CD4-positive, alpha-beta memory T cell (primary cell): ENCODE measurements at regions not wholly inside any gene's neighbourhood (a gene's known extent, or its start where the extent isn't known, plus 50 kb on each side); places are given as distances from the start of the nearest gene placed in this dataset.
A peak's percentile ranks its signal among the peaks of the same experiment; 100 is the strongest.

Experiments
- CTCF ChIA-PET: fragments of 350-600 bp; sonication (Branson Sonifier 250); formaldehyde crosslinking; loops from one replicate; lab custom pipeline; 2021; ENCODE audit warnings: inconsistent platforms; ENCODE audit not compliant: partially characterized antibody; lab: Charles Lee
- POLR2A ChIA-PET: fragments of 350-600 bp; sonication (Branson Sonifier 250); formaldehyde crosslinking; loops from one replicate; lab custom pipeline; 2021; ENCODE audit not compliant: partially characterized antibody; lab: Charles Lee
- DNase-seq, 5 donors: peaks; one replicate each; pipeline versions ENCODE4 v3.0.0 to v3.0.0-alpha.2; 2020 to 2022; ENCODE audit warnings: mixed read lengths in 1 of 5
- H3K27ac ChIP-seq: one replicate; pipeline ENCODE4 v1.7.0; 2013; ENCODE audit warnings: low read depth, low read length
- H3K27me3 ChIP-seq: 2 replicates; pipeline ENCODE4 v1.7.0; 2013; ENCODE audit warnings: mild to moderate bottlenecking, low read length, moderate library complexity; ENCODE audit not compliant: insufficient read depth
- H3K36me3 ChIP-seq: 2 replicates; pipeline ENCODE4 v1.7.0; 2013; ENCODE audit warnings: mild to moderate bottlenecking, low read length, moderate library complexity; ENCODE audit not compliant: insufficient read depth
- H3K4me1 ChIP-seq: 2 replicates; pipeline ENCODE4 v1.7.0; 2013; ENCODE audit warnings: mild to moderate bottlenecking, low read length, moderate library complexity; ENCODE audit not compliant: insufficient read depth
- H3K4me3 ChIP-seq, 2 donors: one replicate each; pipeline ENCODE4 v1.7.0; 2013; ENCODE audit warnings: low read length in 2 of 2, mild to moderate bottlenecking in 1 of 2
- H3K9me3 ChIP-seq, 2 donors: one replicate each; pipeline ENCODE4 v1.7.0; 2013; ENCODE audit warnings: low read length in 2 of 2, control low read depth in 1 of 2; ENCODE audit not compliant: control insufficient read depth in 1 of 2
- H3K27ac Mint-ChIP-seq, 7 donors: one replicate each; pipeline ENCODE4 v1.8.0; 2020 to 2021; ENCODE audit warnings: mixed read lengths in 7 of 7, mild to moderate bottlenecking in 6 of 7, inconsistent platforms in 3 of 7, moderate library complexity in 3 of 7
- H3K27me3 Mint-ChIP-seq, 2 donors: one replicate each; pipeline ENCODE4 v1.8.0; 2020 to 2021; ENCODE audit warnings: mixed read lengths in 2 of 2
- H3K36me3 Mint-ChIP-seq, 2 donors: one replicate each; pipeline ENCODE4 v1.8.0; 2020 to 2021; ENCODE audit warnings: mixed read lengths in 2 of 2, inconsistent platforms in 1 of 2, mild to moderate bottlenecking in 1 of 2
- H3K4me1 Mint-ChIP-seq, 4 donors: one replicate each; pipeline ENCODE4 v1.8.0; 2020 to 2021; ENCODE audit warnings: mixed read lengths in 4 of 4, mild to moderate bottlenecking in 1 of 4
- H3K4me3 Mint-ChIP-seq, 8 donors: one replicate each; pipeline ENCODE4 v1.8.0; 2020 to 2021; ENCODE audit warnings: mixed read lengths in 8 of 8, mild to moderate bottlenecking in 7 of 8, moderate library complexity in 6 of 8, inconsistent platforms in 3 of 8
- H3K9me3 Mint-ChIP-seq, 8 donors: one replicate each; pipeline ENCODE4 v1.8.0; 2020 to 2021; ENCODE audit warnings: mixed read lengths in 8 of 8, mild to moderate bottlenecking in 5 of 8, inconsistent platforms in 3 of 8, moderate library complexity in 1 of 8
- intact Hi-C: fragments of 100-400 bp; cut with micrococcal nuclease; formaldehyde crosslinking; loops from one replicate; pipeline ENCODE4 v1.15.1; 2023

GRCh38 chr10:62715383-62715782 lies 89.1 kb upstream of the ADO start:
- Histone ChIP-seq H3K36me3 (no peaks in the 10 kb centered on the region), H3K9me3 (no peaks in the 10 kb centered on the region), H3K4me3 (no peak overlapping the region), H3K27ac (no peak overlapping the region), H3K27me3 (no peaks in the 10 kb centered on the region), H3K4me1 (no peaks in the 10 kb centered on the region)
- H3K36me3 Mint-ChIP-seq = no peaks in the 10 kb centered on the region
- H3K27ac Mint-ChIP-seq = no peak overlapping the region
- no peak for DNase-seq
- H3K9me3 Mint-ChIP-seq = peaks cover 0 to 3% (median 0%) of the 10 kb centered on the region in 8 donors
- intact Hi-C loops = no loop called here
- CTCF ChIA-PET = no interaction called here
- POLR2A ChIA-PET = interaction anchor here (0.9 kb wide), 1 partner anchor 18 kb away, joined by 4 read pairs; no protein-coding TSS in a partner anchor
- H3K4me3 Mint-ChIP-seq = no peak overlapping the region
- H3K27me3 Mint-ChIP-seq = no peaks in the 10 kb centered on the region
- H3K4me1 Mint-ChIP-seq = peaks cover 0 to 6% (median 2%) of the 10 kb centered on the region in 4 donors

- Histone ChIP-seq H3K4me3 (no peak overlapping the region), H3K9me3 (no peaks in the 10 kb centered on the region), H3K4me1 (no peaks in the 10 kb centered on the region), H3K27ac (no peak overlapping the region), H3K36me3 (no peaks in the 10 kb centered on the region), H3K27me3 (no peaks in the 10 kb centered on the region)
- H3K4me3 Mint-ChIP-seq = no peak overlapping the region
- no peak overlapping the region for H3K27ac Mint-ChIP-seq
- ChIA-PET POLR2A (no interaction called here), CTCF (no interaction called here)
- peaks cover 0 to 6% (median 2%) of the 10 kb centered on the region in 4 donors for H3K4me1 Mint-ChIP-seq
- no peak for DNase-seq
- H3K36me3 Mint-ChIP-seq = no peaks in the 10 kb centered on the region
- no peaks in the 10 kb centered on the region for H3K27me3 Mint-ChIP-seq
- intact Hi-C loops = no loop called here
- peaks cover 0 to 3% (median 0%) of the 10 kb centered on the region in 8 donors for H3K9me3 Mint-ChIP-seq
Measured at GRCh38 chr10:62718585-62718984, 85.9 kb upstream of the ADO start.

GRCh38 chr10:62719061-62719460 lies 85.5 kb upstream of the ADO start:
- Histone ChIP-seq H3K4me1 (no peaks in the 10 kb centered on the region), H3K4me3 (no peak overlapping the region), H3K36me3 (no peaks in the 10 kb centered on the region), H3K27ac (no peak overlapping the region), H3K27me3 (no peaks in the 10 kb centered on the region), H3K9me3 (no peaks in the 10 kb centered on the region)
- H3K27ac Mint-ChIP-seq = no peak overlapping the region
- no peak for DNase-seq
- no peaks in the 10 kb centered on the region for H3K27me3 Mint-ChIP-seq
- peaks cover 0 to 6% (median 2%) of the 10 kb centered on the region in 4 donors for H3K4me1 Mint-ChIP-seq
- no peak overlapping the region for H3K4me3 Mint-ChIP-seq
- no peaks in the 10 kb centered on the region for H3K36me3 Mint-ChIP-seq
- ChIA-PET POLR2A (no interaction called here), CTCF (no interaction called here)
- intact Hi-C loops = no loop called here
- peaks cover 0 to 3% (median 0%) of the 10 kb centered on the region in 8 donors for H3K9me3 Mint-ChIP-seq

- no peaks in the 10 kb centered on the region for H3K27me3 ChIP-seq
- ChIA-PET CTCF (no interaction called here), POLR2A (interaction anchor here (2.0 kb wide), 1 partner anchor 11 kb away, joined by 6 read pairs; no protein-coding TSS in a partner anchor)
- Mint-ChIP-seq H3K4me1 (peaks cover 6 to 12% (median 9%) of the 10 kb centered on the region in 4 donors), H3K36me3 (no peaks in the 10 kb centered on the region), H3K4me3 (no peak overlapping the region), H3K27ac (no peak overlapping the region), H3K27me3 (peaks cover 0 to 2% of the 10 kb centered on the region in 2 donors), H3K9me3 (no peaks in the 10 kb centered on the region)
- intact Hi-C loops = no loop called here
- no peak overlapping the region for H3K4me3 ChIP-seq
- H3K36me3 ChIP-seq = no peaks in the 10 kb centered on the region
- no peak for DNase-seq
- no peaks in the 10 kb centered on the region for H3K4me1 ChIP-seq
- H3K27ac ChIP-seq = no peak overlapping the region
- no peaks in the 10 kb centered on the region for H3K9me3 ChIP-seq
Measured at GRCh38 chr10:62721687-62722086, 82.8 kb upstream of the ADO start.

- intact Hi-C loops = no loop called here
- no peak for DNase-seq
- Histone ChIP-seq H3K27ac (no peak overlapping the region), H3K36me3 (no peaks in the 10 kb centered on the region), H3K9me3 (no peaks in the 10 kb centered on the region), H3K27me3 (no peaks in the 10 kb centered on the region), H3K4me1 (peaks cover 1% of the 10 kb centered on the region), H3K4me3 (no peak overlapping the region)
- CTCF ChIA-PET = no interaction called here
- H3K9me3 Mint-ChIP-seq = no peaks in the 10 kb centered on the region
- no peaks in the 10 kb centered on the region for H3K36me3 Mint-ChIP-seq
- POLR2A ChIA-PET = interaction anchor here (2.0 kb wide), 1 partner anchor 9 kb away, joined by 6 read pairs; no protein-coding TSS in a partner anchor
- H3K4me1 Mint-ChIP-seq = peaks cover 6 to 14% (median 9%) of the 10 kb centered on the region in 4 donors
- no peak overlapping the region for H3K27ac Mint-ChIP-seq
- H3K27me3 Mint-ChIP-seq = peaks cover 0 to 3% of the 10 kb centered on the region in 2 donors
- no peak overlapping the region for H3K4me3 Mint-ChIP-seq
Measured at GRCh38 chr10:62723375-62723774, 81.1 kb upstream of the ADO start.

- Histone ChIP-seq H3K4me3 (no peak overlapping the region), H3K27me3 (no peaks in the 10 kb centered on the region), H3K9me3 (no peaks in the 10 kb centered on the region), H3K36me3 (no peaks in the 10 kb centered on the region), H3K4me1 (peaks cover 11% of the 10 kb centered on the region), H3K27ac (no peak overlapping the region)
- H3K36me3 Mint-ChIP-seq = no peaks in the 10 kb centered on the region
- no peaks in the 10 kb centered on the region for H3K9me3 Mint-ChIP-seq
- ChIA-PET CTCF (interaction anchor here (0.9 to 1.5 kb wide), 2 partner anchors 8 to 114 kb away, joined by 3 to 4 read pairs; no protein-coding TSS in a partner anchor), POLR2A (no interaction called here)
- no peak overlapping the region for H3K4me3 Mint-ChIP-seq
- H3K4me1 Mint-ChIP-seq = peaks cover 10 to 21% (median 17%) of the 10 kb centered on the region in 4 donors
- intact Hi-C loops = no loop called here
- peaks cover 0 to 3% of the 10 kb centered on the region in 2 donors for H3K27me3 Mint-ChIP-seq
- DNase-seq = no peak
- H3K27ac Mint-ChIP-seq = peak overlapping the region in 1 of 7 donors; percentile 32
Measured at GRCh38 chr10:62724465-62724864, 80.1 kb upstream of the ADO start.

GRCh38 chr10:62726142-62726541 lies 78.4 kb upstream of the ADO start:
- no peak overlapping the region for H3K4me3 Mint-ChIP-seq
- DNase-seq = no peak
- peak overlapping the region in 1 of 7 donors; percentile 4 for H3K27ac Mint-ChIP-seq
- intact Hi-C loops = no loop called here
- Histone ChIP-seq H3K36me3 (no peaks in the 10 kb centered on the region), H3K27ac (no peak overlapping the region), H3K4me3 (no peak overlapping the region), H3K9me3 (no peaks in the 10 kb centered on the region), H3K27me3 (no peaks in the 10 kb centered on the region), H3K4me1 (peaks cover 11% of the 10 kb centered on the region)
- no peaks in the 10 kb centered on the region for H3K9me3 Mint-ChIP-seq
- peaks cover 0 to 3% of the 10 kb centered on the region in 2 donors for H3K27me3 Mint-ChIP-seq
- no peaks in the 10 kb centered on the region for H3K36me3 Mint-ChIP-seq
- CTCF ChIA-PET = no interaction called here
- peaks cover 10 to 21% (median 18%) of the 10 kb centered on the region in 4 donors for H3K4me1 Mint-ChIP-seq
- POLR2A ChIA-PET = no interaction called here
